Endodermal cell (in vitro differentiated cells): ENCODE measurements at regions not wholly inside any gene's neighbourhood (a gene's known extent, or its start where the extent isn't known, plus 50 kb on each side); places are given as distances from the start of the nearest gene placed in this dataset.
A peak's percentile ranks its signal among the peaks of the same experiment; 100 is the strongest.

Experiments
- DNase-seq: peaks from one replicate; pipeline ENCODE4 v3.0.0-alpha.2; 2017
- H3K27ac ChIP-seq: 2 replicates; pipeline ENCODE4 v1.5.1; 2013; ENCODE audit warnings: mild to moderate bottlenecking, low read depth, low read length, moderate library complexity
- H3K27me3 ChIP-seq: 2 replicates; pipeline ENCODE4 v1.6.1; 2013; ENCODE audit warnings: mild to moderate bottlenecking, low read length, moderate library complexity; ENCODE audit not compliant: insufficient read depth, control insufficient read depth, poor library complexity, severe bottlenecking
- H3K36me3 ChIP-seq: 2 replicates; pipeline ENCODE4 v1.7.0; 2013; ENCODE audit warnings: mild to moderate bottlenecking, low read length, moderate library complexity; ENCODE audit not compliant: control insufficient read depth, insufficient read depth
- H3K4me1 ChIP-seq: one replicate; pipeline ENCODE4 v1.7.0; 2013; ENCODE audit warnings: low read length; ENCODE audit not compliant: control insufficient read depth, insufficient read depth
- H3K4me3 ChIP-seq: 2 replicates; pipeline ENCODE4 v1.5.1; 2013; ENCODE audit warnings: mild to moderate bottlenecking, low read length, moderate library complexity
- H3K9ac ChIP-seq: 2 replicates; pipeline ENCODE4 v1.6.1; 2013; ENCODE audit warnings: mild to moderate bottlenecking, low read length, moderate library complexity; ENCODE audit not compliant: poor library complexity, severe bottlenecking; ENCODE audit errors: extremely low read depth
- H3K9me3 ChIP-seq: 2 replicates; pipeline ENCODE4 v1.6.1; 2013; ENCODE audit warnings: mild to moderate bottlenecking, low read length, moderate library complexity; ENCODE audit not compliant: control insufficient read depth
- H3K27ac Mint-ChIP-seq: 2 replicates; pipeline ENCODE4 v1.8.0; 2020; ENCODE audit warnings: mixed read lengths
- H3K27me3 Mint-ChIP-seq: 2 replicates; pipeline ENCODE4 v1.8.0; 2021; ENCODE audit warnings: mild to moderate bottlenecking, mixed read lengths; ENCODE audit not compliant: insufficient read depth
- H3K36me3 Mint-ChIP-seq: 2 replicates; pipeline ENCODE4 v1.8.0; 2020; ENCODE audit warnings: low read depth, mixed read lengths
- H3K4me1 Mint-ChIP-seq: 2 replicates; pipeline ENCODE4 v1.8.0; 2020; ENCODE audit warnings: mixed read lengths
- H3K4me3 Mint-ChIP-seq: 2 replicates; pipeline ENCODE4 v1.8.0; 2020; ENCODE audit warnings: mild to moderate bottlenecking, moderate library complexity, mixed read lengths
- H3K9me3 Mint-ChIP-seq: 2 replicates; pipeline ENCODE4 v1.8.0; 2020; ENCODE audit warnings: mild to moderate bottlenecking, mixed read lengths
- CTCF ChIP-seq: fragments of 200-600 bp; sonication (generic); conservative IDR thresholded peaks from 2 replicates; pipeline ENCODE4 v1.5.0; 2021; ENCODE audit warnings: antibody characterized with exemption, mild to moderate bottlenecking
- WGBS, 2 experiments: methylation state at CpG; one replicate each; pipeline versions ENCODE4 v1.1.5 to v1.1.7; 2013; ENCODE audit warnings: missing lambda C conversion rate in 2 of 2, mixed read lengths in 1 of 2; ENCODE audit not compliant: insufficient coverage in 1 of 2, insufficient read length in 1 of 2; 5-methylcytosine and 5-hydroxymethylcytosine counted together

GRCh38 chr17:68780596-68780995, 174.6 kb downstream of the ABCA8 start:
- Mint-ChIP-seq H3K36me3 (no peaks in the 10 kb centered on the region), H3K4me3 (no peak overlapping the region), H3K9me3 (peaks cover 16% of the 10 kb centered on the region), H3K27ac (no peak overlapping the region), H3K27me3 (no peaks in the 10 kb centered on the region), H3K4me1 (peaks cover 31% of the 10 kb centered on the region)
- Histone ChIP-seq H3K27ac (no peak overlapping the region), H3K4me1 (peaks cover 6% of the 10 kb centered on the region), H3K36me3 (no peaks in the 10 kb centered on the region), H3K27me3 (no peaks in the 10 kb centered on the region), H3K9ac (no peak overlapping the region), H3K9me3 (peaks cover 17% of the 10 kb centered on the region), H3K4me3 (no peak overlapping the region)
- 89 to 100% methylated on average over 2 to 3 of the region's 4 CpGs for WGBS, 2 experiments
- DNase-seq: no peak
- TF ChIP-seq CTCF: no peak

DNA sequence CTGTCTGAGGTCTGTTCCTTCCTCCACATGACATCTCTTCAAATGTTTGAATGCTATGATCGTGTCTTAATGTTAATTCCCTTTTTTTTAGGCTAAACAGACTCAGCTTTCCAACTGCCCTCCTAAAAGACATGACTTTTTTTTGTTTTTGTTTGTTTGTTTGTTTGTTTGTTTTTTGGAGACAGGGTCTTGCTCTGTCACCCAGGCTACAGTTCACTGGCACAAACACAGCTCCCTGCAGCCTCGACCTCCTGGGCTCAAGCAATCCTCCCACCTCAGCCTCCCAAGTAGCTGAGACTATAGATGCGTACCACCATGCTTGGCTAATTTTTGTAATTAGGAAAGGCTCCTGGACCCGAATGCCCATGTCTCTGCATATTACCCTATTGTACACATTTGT, 176.5 kb downstream of the ABCA8 start:
- peaks cover 14% of the 10 kb centered on the region for H3K9me3 Mint-ChIP-seq
- Histone ChIP-seq H3K4me3 (peak overlapping the region; percentile 32), H3K9ac (peak overlapping the region; percentile 35), H3K36me3 (no peaks in the 10 kb centered on the region), H3K4me1 (peaks cover 6% of the 10 kb centered on the region), H3K9me3 (peaks cover 17% of the 10 kb centered on the region), H3K27ac (no peak overlapping the region), H3K27me3 (no peaks in the 10 kb centered on the region)
- no peaks in the 10 kb centered on the region for H3K36me3 Mint-ChIP-seq
- H3K4me1 Mint-ChIP-seq: peaks cover 31% of the 10 kb centered on the region
- no peak for DNase-seq
- no peaks in the 10 kb centered on the region for H3K27me3 Mint-ChIP-seq
- no peak for TF ChIP-seq CTCF
- WGBS, 2 experiments: 84 to 91% methylated on average over 4 of the region's 4 CpGs
- peak overlapping the region; percentile 0 for H3K27ac Mint-ChIP-seq
- peak overlapping the region; percentile 7 for H3K4me3 Mint-ChIP-seq

GRCh38 chr17:68777856-68778694, 176.9 kb upstream of the FAM20A start:
- no peaks in the 10 kb centered on the region for H3K36me3 ChIP-seq
- H3K4me3 ChIP-seq: peak overlapping the region; percentile 32
- no peak overlapping the region for H3K27ac ChIP-seq
- Mint-ChIP-seq H3K9me3 (peaks cover 14% of the 10 kb centered on the region), H3K36me3 (no peaks in the 10 kb centered on the region), H3K27me3 (no peaks in the 10 kb centered on the region), H3K27ac (peak overlapping the region; percentile 0), H3K4me3 (peak overlapping the region; percentile 7), H3K4me1 (peaks cover 31% of the 10 kb centered on the region)
- no peaks in the 10 kb centered on the region for H3K27me3 ChIP-seq
- DNase-seq: peak; percentile 64
- peak overlapping the region; percentile 35 for H3K9ac ChIP-seq
- no peak for TF ChIP-seq CTCF
- peaks cover 6% of the 10 kb centered on the region for H3K4me1 ChIP-seq
- WGBS, 2 experiments: 55 to 77% methylated on average over 7 to 10 of the region's 10 CpGs
- H3K9me3 ChIP-seq: peaks cover 17% of the 10 kb centered on the region
